ENCODE measurements at regions not wholly inside any gene's neighbourhood (a gene's known extent, or its start where the extent isn't known, plus 50 kb on each side); places are given as distances from the start of the nearest gene placed in this dataset.

GRCh38 chr11:31939004-31939403 lies 127.9 kb upstream of the PAX6 start:
- Histone ChIP-seq H2AK5ac (ENCODE audit: low read depth, low read length) (no peak overlapping the region), H3K9ac (replicated peaks in 1 of 4; ENCODE audit: extremely low read depth in 1 of 4, low read depth in 3 of 4, low read length in 3 of 4) (no peak overlapping the region), H3K14ac (ENCODE audit: insufficient read length) (no peak overlapping the region), H2BK5ac (ENCODE audit: low read depth, low read length) (no peak overlapping the region), H3K27me3 (replicated peaks in 1 of 4; ENCODE audit: control insufficient read depth in 3 of 4, extremely low read depth in 1 of 4, insufficient read depth in 3 of 4, low read length in 3 of 4) (no peaks in the 10 kb centered on the region), H3K79me2 (ENCODE audit: control insufficient read depth in 1 of 2, insufficient read depth in 2 of 2, low read length in 2 of 2) (no peaks in the 10 kb centered on the region), H3K9me3 (ENCODE audit: insufficient read depth in 2 of 2, low read depth in 1 of 2, low read length in 1 of 2) (no peaks in the 10 kb centered on the region), H2AFZ (ENCODE audit: low read length) (no peak overlapping the region), H2BK20ac (ENCODE audit: low read length) (no peak overlapping the region), H3K23ac (ENCODE audit: insufficient read length) (no peak overlapping the region), H3K23me2 (ENCODE audit: low read depth, low read length) (no peaks in the 10 kb centered on the region), H3K56ac (replicated peaks; ENCODE audit: insufficient read length, low read depth, low read length) (no peak overlapping the region), H4K8ac (ENCODE audit: extremely low read depth, insufficient read depth, low read length) (no peak overlapping the region), H4K91ac (replicated peaks; ENCODE audit: insufficient read length, low read length) (no peak overlapping the region), H2BK120ac (replicated peaks; ENCODE audit: low read depth, low read length) (no peak overlapping the region), H3K4me2 (ENCODE audit: insufficient read depth in 1 of 2, low read depth in 2 of 2, low read length in 2 of 2) (no peak overlapping the region), H3K18ac (ENCODE audit: extremely low read depth, low read length) (no peak overlapping the region), H3K4me3 (ENCODE audit: extremely low read depth in 1 of 4, insufficient read depth in 2 of 4, low read depth in 3 of 4, low read length in 4 of 4) (no peak overlapping the region), H3K36me3 (ENCODE audit: control insufficient read depth in 2 of 4, insufficient read depth in 4 of 4, low read length in 3 of 4) (no peaks in the 10 kb centered on the region), H3K79me1 (ENCODE audit: low read depth, low read length) (no peaks in the 10 kb centered on the region), H2BK12ac (ENCODE audit: low read depth, low read length) (no peak overlapping the region), H4K5ac (ENCODE audit: insufficient read length, low read depth, low read length) (no peak overlapping the region), H4K20me1 (replicated peaks in 1 of 2; ENCODE audit: control insufficient read depth in 1 of 2, insufficient read depth in 2 of 2, low read length in 2 of 2) (no peaks in the 10 kb centered on the region), H3K4me1 (replicated peaks in 1 of 4; ENCODE audit: control insufficient read depth in 3 of 4, insufficient read depth in 4 of 4, low read length in 3 of 4) (peaks cover 0 to 5% (median 0%) of the 10 kb centered on the region in 4 experiments; a peak in 2 of 7 replicates), H3K27ac (ENCODE audit: low read depth, low read length) (no peak overlapping the region), H3K4ac (replicated peaks; ENCODE audit: insufficient read length, low read depth, low read length) (no peak overlapping the region), H2BK15ac (ENCODE audit: low read length) (no peak overlapping the region)
- ChIA-PET CTCF (ENCODE audit: partially characterized antibody) (interaction anchor here (0.7 to 1.5 kb wide), 4 partner anchors 10 to 52 kb away, joined by 3 to 5 read pairs (median 4); no protein-coding TSS in a partner anchor), POLR2A (ENCODE audit: partially characterized antibody) (no interaction called here)
- FAIRE-seq (no peak), DNase-seq (ENCODE audit: low read depth in 1 of 2, low spot score in 2 of 2) (no peak)
- 85% methylated on average over 3 of the region's 3 CpGs; no CpG with 5 or more reads in 1 of the 2 experiments for WGBS, 2 experiments (ENCODE audit: extremely low coverage in 1 of 2, insufficient coverage in 1 of 2, insufficient read length in 1 of 2, insufficient replicate concordance in 2 of 2, low coverage in 1 of 2, low lambda C conversion rate in 2 of 2, missing lambda C conversion rate in 1 of 2)
- no peak for TF ChIP-seq POLR2AphosphoS5 (IDR thresholded peaks at IDR 0.05; ENCODE audit: low read depth, low read length)

Data from H1 (cell line).